Upper lobe of left lung (tissue), 4 donors: ENCODE measurements at regions not wholly inside any gene's neighbourhood (a gene's known extent, or its start where the extent isn't known, plus 50 kb on each side); places are given as distances from the start of the nearest gene placed in this dataset.

Source experiments
- POLR2A ChIP-seq, 4 donors: fragments of 450-650 bp; IDR thresholded peaks; one replicate each; pipeline ENCODE4 v1.5.1; 2016 to 2017; ENCODE audit warnings: antibody characterized with exemption in 4 of 4, mild to moderate bottlenecking in 2 of 4
- TF ChIP-seq, protein P1 (sequence below), 6 experiments: fragments of 450-650 bp in 4 of 6; fragments of 200-600 bp in 2 of 6; sonication (generic) in 2 of 6; IDR thresholded peaks; one replicate each; pipeline ENCODE4 v1.5.1; 2016 to 2019; ENCODE audit warnings: antibody characterized with exemption in 6 of 6

DNA sequence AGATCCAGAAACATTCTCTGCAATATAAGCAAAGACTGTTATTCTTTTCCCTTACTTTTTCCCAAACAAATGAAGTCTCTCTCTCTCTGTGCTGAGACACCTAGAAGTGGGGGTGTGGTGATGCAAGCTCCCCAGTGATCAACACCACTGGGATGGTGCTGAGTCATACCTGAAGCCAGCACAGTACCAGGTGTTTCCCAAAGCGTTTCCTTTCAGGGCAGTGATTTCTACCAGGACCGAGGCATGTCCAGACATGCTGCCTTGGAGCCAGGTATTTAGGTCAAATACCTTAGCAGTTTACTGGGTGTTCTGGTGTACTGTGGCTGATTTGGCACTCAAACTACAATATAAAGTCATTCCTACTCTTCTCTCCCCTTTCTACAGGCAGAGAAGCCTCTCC lies 726.5 kb downstream of the FAM133A start:
- TF ChIP-seq, protein P1, sequence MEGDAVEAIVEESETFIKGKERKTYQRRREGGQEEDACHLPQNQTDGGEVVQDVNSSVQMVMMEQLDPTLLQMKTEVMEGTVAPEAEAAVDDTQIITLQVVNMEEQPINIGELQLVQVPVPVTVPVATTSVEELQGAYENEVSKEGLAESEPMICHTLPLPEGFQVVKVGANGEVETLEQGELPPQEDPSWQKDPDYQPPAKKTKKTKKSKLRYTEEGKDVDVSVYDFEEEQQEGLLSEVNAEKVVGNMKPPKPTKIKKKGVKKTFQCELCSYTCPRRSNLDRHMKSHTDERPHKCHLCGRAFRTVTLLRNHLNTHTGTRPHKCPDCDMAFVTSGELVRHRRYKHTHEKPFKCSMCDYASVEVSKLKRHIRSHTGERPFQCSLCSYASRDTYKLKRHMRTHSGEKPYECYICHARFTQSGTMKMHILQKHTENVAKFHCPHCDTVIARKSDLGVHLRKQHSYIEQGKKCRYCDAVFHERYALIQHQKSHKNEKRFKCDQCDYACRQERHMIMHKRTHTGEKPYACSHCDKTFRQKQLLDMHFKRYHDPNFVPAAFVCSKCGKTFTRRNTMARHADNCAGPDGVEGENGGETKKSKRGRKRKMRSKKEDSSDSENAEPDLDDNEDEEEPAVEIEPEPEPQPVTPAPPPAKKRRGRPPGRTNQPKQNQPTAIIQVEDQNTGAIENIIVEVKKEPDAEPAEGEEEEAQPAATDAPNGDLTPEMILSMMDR (IDR thresholded peaks at IDR 0.05) = no peak
- TF ChIP-seq POLR2A (IDR thresholded peaks at IDR 0.05) = no peak
